Astrocyte (in vitro differentiated cells and primary cell): ENCODE measurements at regions not wholly inside any gene's neighbourhood (a gene's known extent, or its start where the extent isn't known, plus 50 kb on each side); places are given as distances from the start of the nearest gene placed in this dataset.

ENCODE experiments used
- DNase-seq: peaks from one replicate; pipeline ENCODE4 v3.0.0-alpha.2; 2010; ENCODE audit warnings: low read depth
- FAIRE-seq: peaks from 2 replicates; lab custom pipeline; 2011; peaks lifted over from hg19 to GRCh38; lab: Jason Lieb, UNC
- H2AFZ ChIP-seq: 2 replicates; pipeline ENCODE4 v1.6.0; 2012; ENCODE audit warnings: low read depth, low read length, inconsistent platforms
- H3K27ac ChIP-seq: 2 replicates; pipeline ENCODE4 v1.5.1; 2011; ENCODE audit warnings: low read depth, low read length, inconsistent platforms
- H3K27me3 ChIP-seq: 2 replicates; pipeline ENCODE4 v1.6.0; 2011; ENCODE audit warnings: low read length, inconsistent platforms; ENCODE audit not compliant: insufficient read depth
- H3K36me3 ChIP-seq: 2 replicates; pipeline ENCODE4 v1.5.1; 2011; ENCODE audit warnings: low read length, inconsistent platforms; ENCODE audit not compliant: insufficient read depth
- H3K4me1 ChIP-seq: 2 replicates; pipeline ENCODE4 v1.5.1; 2011; ENCODE audit warnings: low read length, inconsistent platforms; ENCODE audit not compliant: insufficient read depth
- H3K4me2 ChIP-seq: 2 replicates; pipeline ENCODE4 v1.6.0; 2012; ENCODE audit warnings: low read length, inconsistent platforms
- H3K4me3 ChIP-seq: 2 replicates; pipeline ENCODE4 v1.5.1; 2011; ENCODE audit warnings: low read depth, mild to moderate bottlenecking, low read length, inconsistent platforms; ENCODE audit not compliant: insufficient read depth
- H3K79me2 ChIP-seq: 2 replicates; pipeline ENCODE4 v1.6.0; 2012; ENCODE audit warnings: mild to moderate bottlenecking, low read length, inconsistent platforms; ENCODE audit not compliant: insufficient read depth
- H3K9ac ChIP-seq: 2 replicates; pipeline ENCODE4 v1.6.0; 2012; ENCODE audit warnings: mild to moderate bottlenecking, low read length, inconsistent platforms
- H3K9me3 ChIP-seq: 2 replicates; pipeline ENCODE4 v1.5.1; 2012; ENCODE audit warnings: low read depth, mild to moderate bottlenecking, low read length, inconsistent platforms; ENCODE audit not compliant: insufficient read depth
- H4K20me1 ChIP-seq: 2 replicates; pipeline ENCODE4 v1.6.0; 2012; ENCODE audit warnings: low read length, inconsistent platforms; ENCODE audit not compliant: insufficient read depth
- H3K27ac Mint-ChIP-seq: one replicate; pipeline ENCODE4 v1.8.0; 2021; ENCODE audit warnings: mild to moderate bottlenecking, mixed read lengths; ENCODE audit not compliant: unreplicated experiment
- H3K27me3 Mint-ChIP-seq: one replicate; pipeline ENCODE4 v1.8.0; 2021; ENCODE audit warnings: low read depth, mixed read lengths; ENCODE audit not compliant: unreplicated experiment
- H3K36me3 Mint-ChIP-seq: one replicate; pipeline ENCODE4 v1.8.0; 2021; ENCODE audit warnings: low read depth, mixed read lengths; ENCODE audit not compliant: unreplicated experiment
- H3K4me1 Mint-ChIP-seq: one replicate; pipeline ENCODE4 v1.8.0; 2021; ENCODE audit warnings: low read depth, mixed read lengths; ENCODE audit not compliant: unreplicated experiment
- H3K4me3 Mint-ChIP-seq: one replicate; pipeline ENCODE4 v1.8.0; 2021; ENCODE audit warnings: mild to moderate bottlenecking, moderate library complexity, mixed read lengths; ENCODE audit not compliant: unreplicated experiment
- H3K9me3 Mint-ChIP-seq: one replicate; pipeline ENCODE4 v1.8.0; 2021; ENCODE audit warnings: mild to moderate bottlenecking, mixed read lengths; ENCODE audit not compliant: unreplicated experiment
- EZH2 ChIP-seq: IDR thresholded peaks from 2 replicates; pipeline ENCODE4 v1.6.1; 2012; ENCODE audit warnings: mild to moderate bottlenecking, low read length, inconsistent platforms; ENCODE audit not compliant: insufficient read depth
- TF ChIP-seq, protein P1 (sequence below): IDR thresholded peaks from 2 replicates; pipeline ENCODE4 v1.5.1; 2011; ENCODE audit warnings: low read depth, mild to moderate bottlenecking, inconsistent platforms, low read length, moderate library complexity; ENCODE audit not compliant: insufficient read depth

DNA sequence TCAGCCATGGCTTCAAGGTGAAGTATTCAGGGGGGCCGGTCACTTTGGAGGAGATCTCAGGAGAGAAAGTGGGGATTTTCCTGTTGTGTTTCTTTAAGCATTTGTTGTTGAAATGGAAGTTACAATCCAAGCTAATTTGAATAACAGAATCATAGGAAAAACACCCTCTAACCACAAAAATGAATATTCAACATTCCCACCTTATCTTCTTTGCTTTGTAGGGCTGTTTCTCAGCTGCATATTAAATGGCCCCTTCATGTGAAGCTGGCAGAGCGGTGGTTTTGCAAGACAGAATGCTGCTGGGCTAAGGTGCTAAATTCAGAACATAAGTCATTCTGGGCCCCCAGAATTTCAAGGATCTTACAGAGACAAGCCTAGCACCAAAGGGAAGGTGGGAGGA, 279.0 kb downstream of the RRAGC start:
- H3K27me3 ChIP-seq: peaks cover 26% of the 10 kb centered on the region
- Mint-ChIP-seq H3K4me1 (peaks cover 5% of the 10 kb centered on the region), H3K9me3 (peaks cover 17% of the 10 kb centered on the region), H3K27ac (no peak overlapping the region), H3K4me3 (no peak overlapping the region), H3K36me3 (no peaks in the 10 kb centered on the region), H3K27me3 (peaks cover 62% of the 10 kb centered on the region)
- TF ChIP-seq EZH2: no peak
- TF ChIP-seq, protein P1, sequence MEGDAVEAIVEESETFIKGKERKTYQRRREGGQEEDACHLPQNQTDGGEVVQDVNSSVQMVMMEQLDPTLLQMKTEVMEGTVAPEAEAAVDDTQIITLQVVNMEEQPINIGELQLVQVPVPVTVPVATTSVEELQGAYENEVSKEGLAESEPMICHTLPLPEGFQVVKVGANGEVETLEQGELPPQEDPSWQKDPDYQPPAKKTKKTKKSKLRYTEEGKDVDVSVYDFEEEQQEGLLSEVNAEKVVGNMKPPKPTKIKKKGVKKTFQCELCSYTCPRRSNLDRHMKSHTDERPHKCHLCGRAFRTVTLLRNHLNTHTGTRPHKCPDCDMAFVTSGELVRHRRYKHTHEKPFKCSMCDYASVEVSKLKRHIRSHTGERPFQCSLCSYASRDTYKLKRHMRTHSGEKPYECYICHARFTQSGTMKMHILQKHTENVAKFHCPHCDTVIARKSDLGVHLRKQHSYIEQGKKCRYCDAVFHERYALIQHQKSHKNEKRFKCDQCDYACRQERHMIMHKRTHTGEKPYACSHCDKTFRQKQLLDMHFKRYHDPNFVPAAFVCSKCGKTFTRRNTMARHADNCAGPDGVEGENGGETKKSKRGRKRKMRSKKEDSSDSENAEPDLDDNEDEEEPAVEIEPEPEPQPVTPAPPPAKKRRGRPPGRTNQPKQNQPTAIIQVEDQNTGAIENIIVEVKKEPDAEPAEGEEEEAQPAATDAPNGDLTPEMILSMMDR: no peak
- H3K4me2 ChIP-seq: no peak overlapping the region
- no peak overlapping the region for H3K4me3 ChIP-seq
- H2AFZ ChIP-seq: no peak overlapping the region
- H3K79me2 ChIP-seq: no peaks in the 10 kb centered on the region
- no peaks in the 10 kb centered on the region for H3K4me1 ChIP-seq
- H3K9ac ChIP-seq: no peak overlapping the region
- H4K20me1 ChIP-seq: no peaks in the 10 kb centered on the region
- no peaks in the 10 kb centered on the region for H3K36me3 ChIP-seq
- no peaks in the 10 kb centered on the region for H3K9me3 ChIP-seq
- FAIRE-seq (no peak), DNase-seq (peak; percentile 56)
- H3K27ac ChIP-seq: no peak overlapping the region

DNA sequence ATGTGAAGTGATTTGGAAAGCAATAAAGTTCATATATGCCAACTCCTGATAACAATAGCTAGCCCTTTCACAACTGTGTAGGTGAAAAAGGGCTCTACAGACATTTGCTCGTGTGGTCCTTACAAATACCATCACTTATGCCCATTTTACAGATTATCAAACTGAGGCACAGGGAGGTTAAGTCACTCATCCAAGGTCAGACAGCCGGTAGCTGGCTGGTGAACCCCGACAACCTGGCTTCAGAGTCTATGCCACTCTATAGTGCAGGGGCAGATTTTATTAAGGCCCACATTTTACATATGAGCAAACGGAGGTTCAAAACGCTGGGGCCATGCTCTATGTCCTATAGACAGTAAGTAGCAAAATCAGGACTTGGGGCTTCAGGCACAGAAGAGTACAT, 280.5 kb downstream of the RRAGC start:
- peaks cover 13% of the 10 kb centered on the region for H3K9me3 Mint-ChIP-seq
- no peak for DNase-seq
- H3K36me3 Mint-ChIP-seq: no peaks in the 10 kb centered on the region
- H3K27ac Mint-ChIP-seq: no peak overlapping the region
- no peak for FAIRE-seq
- no peaks in the 10 kb centered on the region for H4K20me1 ChIP-seq
- H3K9me3 ChIP-seq: no peaks in the 10 kb centered on the region
- no peak overlapping the region for H3K4me3 ChIP-seq
- peaks cover 26% of the 10 kb centered on the region for H3K27me3 ChIP-seq
- peak overlapping the region; percentile 77 for H3K4me2 ChIP-seq
- H2AFZ ChIP-seq: no peak overlapping the region
- H3K4me1 Mint-ChIP-seq: peaks cover 5% of the 10 kb centered on the region
- H3K9ac ChIP-seq: no peak overlapping the region
- H3K4me3 Mint-ChIP-seq: peak overlapping the region; percentile 66
- H3K79me2 ChIP-seq: no peaks in the 10 kb centered on the region
- no peaks in the 10 kb centered on the region for H3K36me3 ChIP-seq
- no peaks in the 10 kb centered on the region for H3K4me1 ChIP-seq
- TF ChIP-seq, protein P1: no peak
- no peak for TF ChIP-seq EZH2
- H3K27me3 Mint-ChIP-seq: peaks cover 74% of the 10 kb centered on the region
- H3K27ac ChIP-seq: no peak overlapping the region

DNA sequence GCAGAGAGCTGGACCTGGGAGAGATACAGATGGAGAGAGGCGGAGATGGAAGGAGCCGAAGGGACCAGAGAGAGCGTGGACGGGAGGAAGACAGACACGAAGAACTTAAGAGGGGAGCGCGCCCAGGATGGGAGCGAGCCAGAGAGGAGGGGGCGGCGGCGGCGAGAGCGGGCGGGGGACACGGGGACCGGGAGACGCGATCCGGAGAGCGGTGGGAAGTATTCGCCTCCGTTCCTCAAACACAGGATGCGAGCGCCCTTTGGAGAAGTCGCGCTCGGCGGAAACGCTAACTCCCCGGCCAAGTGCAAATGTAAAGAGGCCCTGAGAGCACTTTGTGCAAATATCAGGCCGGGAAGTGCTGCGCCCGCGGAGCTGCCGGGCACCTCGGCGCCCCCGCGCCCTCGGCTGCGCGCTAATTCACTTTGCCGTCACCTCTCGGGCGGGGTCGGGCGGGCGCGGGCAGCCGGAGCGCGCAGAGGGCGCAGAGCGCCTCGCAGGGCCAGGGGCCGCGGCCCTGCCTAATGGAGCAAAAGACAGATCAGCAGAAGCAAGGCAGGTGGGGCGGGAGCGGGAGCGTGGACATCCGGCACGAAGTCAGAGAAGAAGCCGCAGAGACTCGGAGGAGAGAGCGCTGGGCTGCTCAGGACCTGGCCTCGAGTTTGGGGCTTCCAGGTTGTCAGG, 281.2 kb downstream of the RRAGC start:
- Histone ChIP-seq H3K9me3 (no peaks in the 10 kb centered on the region), H4K20me1 (no peaks in the 10 kb centered on the region), H3K4me2 (peak overlapping the region; percentile 77), H3K79me2 (no peaks in the 10 kb centered on the region), H3K4me1 (no peaks in the 10 kb centered on the region), H3K36me3 (no peaks in the 10 kb centered on the region), H2AFZ (peak overlapping the region; percentile 47), H3K27me3 (peaks cover 26% of the 10 kb centered on the region), H3K9ac (no peak overlapping the region), H3K4me3 (no peak overlapping the region), H3K27ac (no peak overlapping the region)
- Mint-ChIP-seq H3K4me3 (peak overlapping the region; percentile 81), H3K4me1 (peaks cover 5% of the 10 kb centered on the region), H3K9me3 (peaks cover 9% of the 10 kb centered on the region), H3K36me3 (no peaks in the 10 kb centered on the region), H3K27me3 (peaks cover 78% of the 10 kb centered on the region), H3K27ac (no peak overlapping the region)
- DNase-seq (no peak), FAIRE-seq (no peak)
- TF ChIP-seq EZH2: no peak
- TF ChIP-seq, protein P1: no peak
